ENCODE measurements at regions not wholly inside any gene's neighbourhood (a gene's known extent, or its start where the extent isn't known, plus 50 kb on each side); places are given as distances from the start of the nearest gene placed in this dataset.

DNA sequence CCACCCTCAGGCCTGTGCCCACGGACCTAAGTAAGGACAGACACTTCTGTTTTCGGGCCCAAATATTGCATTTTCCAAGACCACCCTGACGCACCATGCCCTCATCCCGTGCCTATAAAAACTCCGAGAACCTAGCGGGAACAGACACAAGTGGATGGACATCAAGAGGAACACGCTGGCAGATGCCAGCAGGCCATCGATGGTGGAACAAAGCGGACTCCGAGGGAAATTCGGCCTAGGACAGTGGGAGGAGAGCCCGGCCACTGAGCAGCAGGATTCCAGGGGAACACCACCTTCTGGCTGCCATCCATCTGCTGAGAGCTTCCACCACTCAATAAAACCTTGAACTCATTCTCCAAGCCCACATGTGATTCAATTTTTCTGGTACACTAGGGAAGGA is 243.6 kb upstream of the ZWINT start:
- Mint-ChIP-seq H3K36me3 (ENCODE audit: low read depth) (no peaks in the 10 kb centered on the region), H3K4me3 (no peak overlapping the region), H3K9me3 (no peaks in the 10 kb centered on the region), H3K27me3 (ENCODE audit: insufficient read depth, low read depth, poor library complexity) (no peaks in the 10 kb centered on the region), H3K27ac (no peak overlapping the region), H3K4me1 (peaks cover 6% of the 10 kb centered on the region; the same call in 2 of the 3 replicates)
- no peaks in the 10 kb centered on the region for H3K27me3 ChIP-seq (ENCODE audit: insufficient read depth)
- no peaks in the 10 kb centered on the region for H3F3A ChIP-seq (replicated peaks; ENCODE audit: low read depth)
- ATAC-seq (no peak; the same call in 1 of the 3 replicates), DNase-seq (ENCODE audit: low spot score) (no peak)
- no peaks in the 10 kb centered on the region for H3K4me1 ChIP-seq (ENCODE audit: insufficient read depth)
- no peak overlapping the region for H3K4me2 ChIP-seq
- no peak overlapping the region for H3K27ac ChIP-seq (ENCODE audit: low read depth)
- H3K36me3 ChIP-seq (ENCODE audit: insufficient read depth), result no peaks in the 10 kb centered on the region
- no peaks in the 10 kb centered on the region for H3K9me2 ChIP-seq (ENCODE audit: insufficient read depth)
- H2AFZ ChIP-seq, result peak overlapping the region; percentile 56
- H4K20me1 ChIP-seq (replicated peaks; ENCODE audit: insufficient read depth), result no peaks in the 10 kb centered on the region
- TF ChIP-seq, protein P1, sequence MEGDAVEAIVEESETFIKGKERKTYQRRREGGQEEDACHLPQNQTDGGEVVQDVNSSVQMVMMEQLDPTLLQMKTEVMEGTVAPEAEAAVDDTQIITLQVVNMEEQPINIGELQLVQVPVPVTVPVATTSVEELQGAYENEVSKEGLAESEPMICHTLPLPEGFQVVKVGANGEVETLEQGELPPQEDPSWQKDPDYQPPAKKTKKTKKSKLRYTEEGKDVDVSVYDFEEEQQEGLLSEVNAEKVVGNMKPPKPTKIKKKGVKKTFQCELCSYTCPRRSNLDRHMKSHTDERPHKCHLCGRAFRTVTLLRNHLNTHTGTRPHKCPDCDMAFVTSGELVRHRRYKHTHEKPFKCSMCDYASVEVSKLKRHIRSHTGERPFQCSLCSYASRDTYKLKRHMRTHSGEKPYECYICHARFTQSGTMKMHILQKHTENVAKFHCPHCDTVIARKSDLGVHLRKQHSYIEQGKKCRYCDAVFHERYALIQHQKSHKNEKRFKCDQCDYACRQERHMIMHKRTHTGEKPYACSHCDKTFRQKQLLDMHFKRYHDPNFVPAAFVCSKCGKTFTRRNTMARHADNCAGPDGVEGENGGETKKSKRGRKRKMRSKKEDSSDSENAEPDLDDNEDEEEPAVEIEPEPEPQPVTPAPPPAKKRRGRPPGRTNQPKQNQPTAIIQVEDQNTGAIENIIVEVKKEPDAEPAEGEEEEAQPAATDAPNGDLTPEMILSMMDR (conservative IDR thresholded peaks at IDR 0.05; ENCODE audit: low read depth in 2 of 2), result no peak
- TF ChIP-seq POLR2AphosphoS5 (IDR thresholded peaks at IDR 0.05; ENCODE audit: low read depth) (no peak), JUNB (IDR thresholded peaks at IDR 0.05; ENCODE audit: unreplicated experiment) (no peak), ZNF114 (CRISPR knock-in tag; IDR thresholded peaks at IDR 0.05) (no peak), CREB1 (CRISPR knock-in tag; IDR thresholded peaks at IDR 0.05; ENCODE audit: low read depth) (no peak), EZH2phosphoT487 (IDR thresholded peaks at IDR 0.05; ENCODE audit: unreplicated experiment) (no peak), EZH2 (IDR thresholded peaks at IDR 0.05; ENCODE audit: low read depth, unreplicated experiment) (no peak), STAT1 (IDR thresholded peaks at IDR 0.05; ENCODE audit: unreplicated experiment) (no peak), NANOG (IDR thresholded peaks at IDR 0.05; ENCODE audit: borderline replicate concordance) (no peak), ZNF331 (CRISPR knock-in tag; IDR thresholded peaks at IDR 0.05; ENCODE audit: low read depth) (no peak)
- TF ChIP-seq, protein P2, sequence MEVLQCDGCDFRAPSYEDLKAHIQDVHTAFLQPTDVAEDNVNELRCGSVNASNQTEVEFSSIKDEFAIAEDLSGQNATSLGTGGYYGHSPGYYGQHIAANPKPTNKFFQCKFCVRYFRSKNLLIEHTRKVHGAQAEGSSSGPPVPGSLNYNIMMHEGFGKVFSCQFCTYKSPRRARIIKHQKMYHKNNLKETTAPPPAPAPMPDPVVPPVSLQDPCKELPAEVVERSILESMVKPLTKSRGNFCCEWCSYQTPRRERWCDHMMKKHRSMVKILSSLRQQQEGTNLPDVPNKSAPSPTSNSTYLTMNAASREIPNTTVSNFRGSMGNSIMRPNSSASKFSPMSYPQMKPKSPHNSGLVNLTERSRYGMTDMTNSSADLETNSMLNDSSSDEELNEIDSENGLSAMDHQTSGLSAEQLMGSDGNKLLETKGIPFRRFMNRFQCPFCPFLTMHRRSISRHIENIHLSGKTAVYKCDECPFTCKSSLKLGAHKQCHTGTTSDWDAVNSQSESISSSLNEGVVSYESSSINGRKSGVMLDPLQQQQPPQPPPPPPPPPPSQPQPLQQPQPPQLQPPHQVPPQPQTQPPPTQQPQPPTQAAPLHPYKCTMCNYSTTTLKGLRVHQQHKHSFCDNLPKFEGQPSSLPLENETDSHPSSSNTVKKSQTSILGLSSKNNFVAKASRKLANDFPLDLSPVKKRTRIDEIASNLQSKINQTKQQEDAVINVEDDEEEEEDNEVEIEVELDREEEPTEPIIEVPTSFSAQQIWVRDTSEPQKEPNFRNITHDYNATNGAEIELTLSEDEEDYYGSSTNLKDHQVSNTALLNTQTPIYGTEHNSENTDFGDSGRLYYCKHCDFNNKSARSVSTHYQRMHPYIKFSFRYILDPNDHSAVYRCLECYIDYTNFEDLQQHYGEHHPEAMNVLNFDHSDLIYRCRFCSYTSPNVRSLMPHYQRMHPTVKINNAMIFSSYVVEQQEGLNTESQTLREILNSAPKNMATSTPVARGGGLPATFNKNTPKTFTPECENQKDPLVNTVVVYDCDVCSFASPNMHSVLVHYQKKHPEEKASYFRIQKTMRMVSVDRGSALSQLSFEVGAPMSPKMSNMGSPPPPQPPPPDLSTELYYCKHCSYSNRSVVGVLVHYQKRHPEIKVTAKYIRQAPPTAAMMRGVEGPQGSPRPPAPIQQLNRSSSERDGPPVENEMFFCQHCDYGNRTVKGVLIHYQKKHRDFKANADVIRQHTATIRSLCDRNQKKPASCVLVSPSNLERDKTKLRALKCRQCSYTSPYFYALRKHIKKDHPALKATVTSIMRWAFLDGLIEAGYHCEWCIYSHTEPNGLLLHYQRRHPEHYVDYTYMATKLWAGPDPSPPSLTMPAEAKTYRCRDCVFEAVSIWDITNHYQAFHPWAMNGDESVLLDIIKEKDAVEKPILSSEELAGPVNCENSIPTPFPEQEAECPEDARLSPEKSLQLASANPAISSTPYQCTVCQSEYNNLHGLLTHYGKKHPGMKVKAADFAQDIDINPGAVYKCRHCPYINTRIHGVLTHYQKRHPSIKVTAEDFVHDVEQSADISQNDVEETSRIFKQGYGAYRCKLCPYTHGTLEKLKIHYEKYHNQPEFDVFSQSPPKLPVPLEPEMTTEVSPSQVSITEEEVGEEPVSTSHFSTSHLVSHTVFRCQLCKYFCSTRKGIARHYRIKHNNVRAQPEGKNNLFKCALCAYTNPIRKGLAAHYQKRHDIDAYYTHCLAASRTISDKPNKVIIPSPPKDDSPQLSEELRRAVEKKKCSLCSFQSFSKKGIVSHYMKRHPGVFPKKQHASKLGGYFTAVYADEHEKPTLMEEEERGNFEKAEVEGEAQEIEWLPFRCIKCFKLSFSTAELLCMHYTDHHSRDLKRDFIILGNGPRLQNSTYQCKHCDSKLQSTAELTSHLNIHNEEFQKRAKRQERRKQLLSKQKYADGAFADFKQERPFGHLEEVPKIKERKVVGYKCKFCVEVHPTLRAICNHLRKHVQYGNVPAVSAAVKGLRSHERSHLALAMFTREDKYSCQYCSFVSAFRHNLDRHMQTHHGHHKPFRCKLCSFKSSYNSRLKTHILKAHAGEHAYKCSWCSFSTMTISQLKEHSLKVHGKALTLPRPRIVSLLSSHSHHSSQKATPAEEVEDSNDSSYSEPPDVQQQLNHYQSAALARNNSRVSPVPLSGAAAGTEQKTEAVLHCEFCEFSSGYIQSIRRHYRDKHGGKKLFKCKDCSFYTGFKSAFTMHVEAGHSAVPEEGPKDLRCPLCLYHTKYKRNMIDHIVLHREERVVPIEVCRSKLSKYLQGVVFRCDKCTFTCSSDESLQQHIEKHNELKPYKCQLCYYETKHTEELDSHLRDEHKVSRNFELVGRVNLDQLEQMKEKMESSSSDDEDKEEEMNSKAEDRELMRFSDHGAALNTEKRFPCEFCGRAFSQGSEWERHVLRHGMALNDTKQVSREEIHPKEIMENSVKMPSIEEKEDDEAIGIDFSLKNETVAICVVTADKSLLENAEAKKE (CRISPR knock-in tag; IDR thresholded peaks at IDR 0.05), result no peak
- TF ChIP-seq, protein P3, sequence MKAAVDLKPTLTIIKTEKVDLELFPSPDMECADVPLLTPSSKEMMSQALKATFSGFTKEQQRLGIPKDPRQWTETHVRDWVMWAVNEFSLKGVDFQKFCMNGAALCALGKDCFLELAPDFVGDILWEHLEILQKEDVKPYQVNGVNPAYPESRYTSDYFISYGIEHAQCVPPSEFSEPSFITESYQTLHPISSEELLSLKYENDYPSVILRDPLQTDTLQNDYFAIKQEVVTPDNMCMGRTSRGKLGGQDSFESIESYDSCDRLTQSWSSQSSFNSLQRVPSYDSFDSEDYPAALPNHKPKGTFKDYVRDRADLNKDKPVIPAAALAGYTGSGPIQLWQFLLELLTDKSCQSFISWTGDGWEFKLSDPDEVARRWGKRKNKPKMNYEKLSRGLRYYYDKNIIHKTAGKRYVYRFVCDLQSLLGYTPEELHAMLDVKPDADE (IDR thresholded peaks at IDR 0.05), result no peak
- TF ChIP-seq, protein P4, sequence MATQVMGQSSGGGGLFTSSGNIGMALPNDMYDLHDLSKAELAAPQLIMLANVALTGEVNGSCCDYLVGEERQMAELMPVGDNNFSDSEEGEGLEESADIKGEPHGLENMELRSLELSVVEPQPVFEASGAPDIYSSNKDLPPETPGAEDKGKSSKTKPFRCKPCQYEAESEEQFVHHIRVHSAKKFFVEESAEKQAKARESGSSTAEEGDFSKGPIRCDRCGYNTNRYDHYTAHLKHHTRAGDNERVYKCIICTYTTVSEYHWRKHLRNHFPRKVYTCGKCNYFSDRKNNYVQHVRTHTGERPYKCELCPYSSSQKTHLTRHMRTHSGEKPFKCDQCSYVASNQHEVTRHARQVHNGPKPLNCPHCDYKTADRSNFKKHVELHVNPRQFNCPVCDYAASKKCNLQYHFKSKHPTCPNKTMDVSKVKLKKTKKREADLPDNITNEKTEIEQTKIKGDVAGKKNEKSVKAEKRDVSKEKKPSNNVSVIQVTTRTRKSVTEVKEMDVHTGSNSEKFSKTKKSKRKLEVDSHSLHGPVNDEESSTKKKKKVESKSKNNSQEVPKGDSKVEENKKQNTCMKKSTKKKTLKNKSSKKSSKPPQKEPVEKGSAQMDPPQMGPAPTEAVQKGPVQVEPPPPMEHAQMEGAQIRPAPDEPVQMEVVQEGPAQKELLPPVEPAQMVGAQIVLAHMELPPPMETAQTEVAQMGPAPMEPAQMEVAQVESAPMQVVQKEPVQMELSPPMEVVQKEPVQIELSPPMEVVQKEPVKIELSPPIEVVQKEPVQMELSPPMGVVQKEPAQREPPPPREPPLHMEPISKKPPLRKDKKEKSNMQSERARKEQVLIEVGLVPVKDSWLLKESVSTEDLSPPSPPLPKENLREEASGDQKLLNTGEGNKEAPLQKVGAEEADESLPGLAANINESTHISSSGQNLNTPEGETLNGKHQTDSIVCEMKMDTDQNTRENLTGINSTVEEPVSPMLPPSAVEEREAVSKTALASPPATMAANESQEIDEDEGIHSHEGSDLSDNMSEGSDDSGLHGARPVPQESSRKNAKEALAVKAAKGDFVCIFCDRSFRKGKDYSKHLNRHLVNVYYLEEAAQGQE (IDR thresholded peaks at IDR 0.05; ENCODE audit: unreplicated experiment), result no peak
- H3K4me3 ChIP-seq, result no peak overlapping the region
- H3K79me2 ChIP-seq (replicated peaks; ENCODE audit: insufficient read depth), result no peaks in the 10 kb centered on the region
